B cell (primary cell): ENCODE measurements at regions not wholly inside any gene's neighbourhood (a gene's known extent, or its start where the extent isn't known, plus 50 kb on each side); places are given as distances from the start of the nearest gene placed in this dataset.

ENCODE experiments used
- ATAC-seq: fragments of 200-7000 bp; cut with Tn5 transposase; one replicate; pipeline ENCODE4 v1.10.0; 2021; ENCODE audit warnings: low read depth, mild to moderate bottlenecking, moderate number of reproducible peaks, moderate library complexity
- CTCF ChIA-PET: fragments of 350-600 bp; sonication (Branson Sonifier 250); formaldehyde crosslinking; loops from one replicate; lab custom pipeline; 2021; ENCODE audit warnings: antibody characterized with exemption, inconsistent platforms; lab: Charles Lee
- POLR2A ChIA-PET: fragments of 350-600 bp; sonication (Branson Sonifier 250); formaldehyde crosslinking; loops from one replicate; lab custom pipeline; 2021; ENCODE audit warnings: antibody characterized with exemption; lab: Charles Lee
- DNase-seq: peaks from one replicate; pipeline ENCODE4 v3.0.0; 2013
- H2AFZ ChIP-seq: 2 replicates; pipeline ENCODE4 v1.6.1; 2012; ENCODE audit warnings: mild to moderate bottlenecking, low read depth, low read length; ENCODE audit not compliant: insufficient read depth, poor library complexity, severe bottlenecking
- H3K27ac ChIP-seq, 2 donors: 1 replicate in 1 of 2; 2 replicates in 1 of 2; pipeline ENCODE4 v1.5.1; 2012 to 2013; ENCODE audit warnings: low read length in 2 of 2, mild to moderate bottlenecking in 2 of 2, moderate library complexity in 1 of 2
- H3K27me3 ChIP-seq, 4 experiments: fragments of 200-600 bp in 1 of 4; sonication (generic) in 1 of 4; replicated peaks in 1 of 4; 1 replicate in 2 of 4; 2 replicates in 2 of 4; pipeline versions ENCODE4 v1.6.1 to v1.7.0; 2013 to 2016; ENCODE audit warnings: low read length in 3 of 4, mild to moderate bottlenecking in 2 of 4, mixed read lengths in 1 of 4, moderate library complexity in 1 of 4; ENCODE audit not compliant: insufficient read depth in 4 of 4, control insufficient read depth in 3 of 4; ENCODE audit errors: control extremely low read depth in 1 of 4
- H3K36me3 ChIP-seq, 2 experiments: replicated peaks in 1 of 2; 1 replicate in 1 of 2; 2 replicates in 1 of 2; pipeline versions ENCODE4 v1.6.1 to v1.7.1; 2013; ENCODE audit warnings: low read length in 1 of 2; ENCODE audit not compliant: insufficient read depth in 2 of 2, control insufficient read depth in 1 of 2; ENCODE audit errors: control extremely low read depth in 1 of 2, extremely low read depth in 1 of 2
- H3K4me1 ChIP-seq, 2 donors: fragments of 200-600 bp in 1 of 2; sonication (generic) in 1 of 2; 1 replicate in 1 of 2; 2 replicates in 1 of 2; pipeline versions ENCODE4 v1.5.1 to v1.6.1; 2013 to 2017; ENCODE audit warnings: low read length in 2 of 2; ENCODE audit not compliant: control insufficient read depth in 2 of 2, insufficient read depth in 2 of 2
- H3K4me2 ChIP-seq: replicated peaks from 2 replicates; pipeline ENCODE3; 2012; ENCODE audit warnings: mild to moderate bottlenecking, low read depth, low read length; ENCODE audit not compliant: poor library complexity, severe bottlenecking
- H3K4me3 ChIP-seq, 5 experiments: fragments of 200-600 bp in 1 of 5; sonication (generic) in 1 of 5; 1 replicate in 3 of 5; 2 replicates in 2 of 5; pipeline versions ENCODE4 v1.5.1 to v1.7.0; 2011 to 2016; ENCODE audit warnings: low read length in 4 of 5, mild to moderate bottlenecking in 4 of 5, low read depth in 2 of 5, control low read depth in 1 of 5, moderate library complexity in 1 of 5; ENCODE audit not compliant: insufficient read depth in 1 of 5; ENCODE audit errors: control extremely low read depth in 1 of 5, extremely low read depth in 1 of 5
- H3K79me2 ChIP-seq: fragments of 200-600 bp; sonication (generic); one replicate; pipeline ENCODE4 v1.6.0; 2016; ENCODE audit warnings: low read length; ENCODE audit not compliant: control insufficient read depth, insufficient read depth
- H3K9ac ChIP-seq: fragments of 200-600 bp; sonication (generic); 2 replicates; pipeline ENCODE4 v1.6.1; 2017; ENCODE audit warnings: mild to moderate bottlenecking, low read length, moderate library complexity
- H3K9me3 ChIP-seq, 3 donors: one replicate each; pipeline versions ENCODE4 v1.6.1 to v1.7.1; 2013; ENCODE audit warnings: low read length in 2 of 3; ENCODE audit not compliant: control insufficient read depth in 2 of 3, insufficient read depth in 1 of 3; ENCODE audit errors: control extremely low read depth in 1 of 3
- H4K20me1 ChIP-seq: 2 replicates; pipeline ENCODE4 v1.6.0; 2012; ENCODE audit warnings: mild to moderate bottlenecking, low read length; ENCODE audit not compliant: insufficient read depth, control insufficient read depth, poor library complexity, severe bottlenecking
- H3K27ac Mint-ChIP-seq: one replicate; pipeline ENCODE4 v1.8.0; 2021; ENCODE audit warnings: mixed read lengths
- H3K27me3 Mint-ChIP-seq: one replicate; pipeline ENCODE4 v1.8.0; 2021; ENCODE audit warnings: mixed read lengths
- H3K4me1 Mint-ChIP-seq: one replicate; pipeline ENCODE4 v1.8.0; 2021; ENCODE audit warnings: mixed read lengths
- H3K4me3 Mint-ChIP-seq: one replicate; pipeline ENCODE4 v1.8.0; 2021; ENCODE audit warnings: mixed read lengths
- H3K9me3 Mint-ChIP-seq: one replicate; pipeline ENCODE4 v1.8.0; 2022; ENCODE audit warnings: mixed read lengths; ENCODE audit not compliant: insufficient read depth
- CTCF ChIP-seq: fragments of 200-600 bp; IDR thresholded peaks from one replicate; pipeline ENCODE4 v1.8.0; 2022; ENCODE audit warnings: antibody characterized with exemption, mild to moderate bottlenecking
- EZH2 ChIP-seq: IDR thresholded peaks from 2 replicates; pipeline ENCODE4 v1.6.1; 2012; ENCODE audit warnings: borderline replicate concordance, low read depth, mild to moderate bottlenecking, moderate library complexity, low read length; ENCODE audit not compliant: insufficient read depth, poor library complexity, severe bottlenecking
- WGBS: methylation state at CpG from one replicate; pipeline ENCODE4 v1.1.5; 2013; ENCODE audit warnings: missing lambda C conversion rate; ENCODE audit not compliant: insufficient coverage; 5-methylcytosine and 5-hydroxymethylcytosine counted together
- intact Hi-C: fragments of 100-400 bp; cut with micrococcal nuclease; formaldehyde crosslinking; loops from one replicate; pipeline ENCODE4 v1.10.0; 2022

- Histone ChIP-seq H3K4me3 (no peak overlapping the region), H3K9ac (no peak overlapping the region), H3K79me2 (no peaks in the 10 kb centered on the region), H4K20me1 (no peaks in the 10 kb centered on the region), H3K9me3 (no peaks in the 10 kb centered on the region), H3K4me2 (no peak overlapping the region), H3K27me3 (no peaks in the 10 kb centered on the region), H2AFZ (no peak overlapping the region), H3K36me3 (no peaks in the 10 kb centered on the region), H3K4me1 (no peaks in the 10 kb centered on the region), H3K27ac (no peak overlapping the region)
- ATAC-seq (no peak), DNase-seq (no peak)
- intact Hi-C loops = no loop called here
- Mint-ChIP-seq H3K27ac (no peak overlapping the region), H3K4me3 (no peak overlapping the region), H3K27me3 (no peaks in the 10 kb centered on the region), H3K9me3 (peaks cover 8% of the 10 kb centered on the region), H3K4me1 (no peaks in the 10 kb centered on the region)
- TF ChIP-seq EZH2 (no peak), CTCF (no peak)
- ChIA-PET CTCF (no interaction called here), POLR2A (no interaction called here)
- 100% methylated on average over 2 of the region's 7 CpGs for WGBS
Observed at GRCh38 chr2:22261165-22261564, 1123.8 kb upstream of the KLHL29 start.

DNA sequence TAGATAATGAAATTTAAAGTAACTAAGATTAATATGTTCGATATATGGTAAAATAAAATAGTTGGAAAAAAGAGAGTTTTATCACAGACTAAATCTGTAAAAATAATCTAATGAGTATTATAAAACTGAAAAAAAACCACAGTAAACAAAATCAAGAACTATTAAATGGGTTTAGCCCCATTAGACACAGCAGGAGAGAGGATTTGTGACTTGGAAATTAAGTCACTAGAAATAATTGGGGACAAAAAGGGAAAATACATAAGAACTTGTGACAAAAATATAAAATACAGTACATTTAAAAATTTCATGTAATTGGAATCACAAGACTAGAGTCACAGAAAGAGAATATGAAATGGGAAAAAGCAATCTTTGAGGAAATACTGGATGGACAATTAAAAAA lies 1114.6 kb upstream of the KLHL29 start:
- no peaks in the 10 kb centered on the region for H3K9me3 ChIP-seq
- POLR2A ChIA-PET = no interaction called here
- ATAC-seq (no peak), DNase-seq (no peak)
- intact Hi-C loops = no loop called here
- no peaks in the 10 kb centered on the region for H3K27me3 ChIP-seq
- H3K27me3 Mint-ChIP-seq = no peaks in the 10 kb centered on the region
- H3K9me3 Mint-ChIP-seq = peaks cover 3% of the 10 kb centered on the region
- H3K27ac Mint-ChIP-seq = no peak overlapping the region
- CTCF ChIA-PET = no interaction called here
- no peak for TF ChIP-seq EZH2
- no peak for TF ChIP-seq CTCF
- H3K4me3 ChIP-seq = no peak overlapping the region
- no peaks in the 10 kb centered on the region for H3K4me1 ChIP-seq
- no peaks in the 10 kb centered on the region for H3K4me1 Mint-ChIP-seq
- no peak overlapping the region for H3K27ac ChIP-seq
- H3K36me3 ChIP-seq = no peaks in the 10 kb centered on the region
- H2AFZ ChIP-seq = no peak overlapping the region
- no peak overlapping the region for H3K4me2 ChIP-seq
- no peak overlapping the region for H3K4me3 Mint-ChIP-seq
- H3K79me2 ChIP-seq = no peaks in the 10 kb centered on the region
- no peaks in the 10 kb centered on the region for H4K20me1 ChIP-seq
- no peak overlapping the region for H3K9ac ChIP-seq
- WGBS = no CpG with 5 or more reads among the region's 1 CpG
